ENCODE measurements at regions not wholly inside any gene's neighbourhood (a gene's known extent, or its start where the extent isn't known, plus 50 kb on each side); places are given as distances from the start of the nearest gene placed in this dataset.
"Not testable (repeated sequence)": the region's sequence is repeated elsewhere in the genome, so short reads cannot be mapped to it uniquely, and the experiment has no call there.

DNA sequence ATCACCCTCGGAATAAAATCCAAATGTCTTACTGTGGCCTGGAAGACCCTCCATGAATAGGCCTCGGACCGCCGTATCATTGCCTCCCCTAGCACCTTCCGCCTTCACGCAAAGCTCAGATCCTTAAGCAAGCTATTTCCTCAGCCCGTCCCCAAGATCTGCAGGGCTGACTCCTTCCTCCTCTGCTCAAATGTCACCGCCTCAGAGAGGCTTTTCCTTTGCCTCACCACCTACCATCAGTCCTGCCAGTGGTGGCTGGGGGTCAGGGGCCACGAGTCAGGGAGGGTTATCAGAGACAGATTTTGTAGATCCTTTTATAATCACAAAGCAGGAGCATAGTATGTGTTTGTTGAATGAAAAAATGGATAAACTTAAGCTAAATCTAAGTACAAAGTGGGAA is 74.4 kb upstream of the KIF2A start:
- Histone ChIP-seq H3K4me1 (no peaks in the 10 kb centered on the region), H3K27ac (no peak overlapping the region), H3K36me3 (no peaks in the 10 kb centered on the region), H3K27me3 (no peaks in the 10 kb centered on the region), H3K4me3 (no peak overlapping the region), H3K9me3 (no peaks in the 10 kb centered on the region)
- intact Hi-C loops (cut with DNase I) = no loop called here
- DNase-seq (ENCODE audit: extremely low spot score in 2 of 2) = no peak
- TF ChIP-seq POLR2A (IDR thresholded peaks at IDR 0.05) (no peak), POLR2AphosphoS5 (IDR thresholded peaks at IDR 0.05; ENCODE audit: insufficient read depth in 1 of 2, low read depth in 1 of 2) (no peak)
- TF ChIP-seq, protein P1, sequence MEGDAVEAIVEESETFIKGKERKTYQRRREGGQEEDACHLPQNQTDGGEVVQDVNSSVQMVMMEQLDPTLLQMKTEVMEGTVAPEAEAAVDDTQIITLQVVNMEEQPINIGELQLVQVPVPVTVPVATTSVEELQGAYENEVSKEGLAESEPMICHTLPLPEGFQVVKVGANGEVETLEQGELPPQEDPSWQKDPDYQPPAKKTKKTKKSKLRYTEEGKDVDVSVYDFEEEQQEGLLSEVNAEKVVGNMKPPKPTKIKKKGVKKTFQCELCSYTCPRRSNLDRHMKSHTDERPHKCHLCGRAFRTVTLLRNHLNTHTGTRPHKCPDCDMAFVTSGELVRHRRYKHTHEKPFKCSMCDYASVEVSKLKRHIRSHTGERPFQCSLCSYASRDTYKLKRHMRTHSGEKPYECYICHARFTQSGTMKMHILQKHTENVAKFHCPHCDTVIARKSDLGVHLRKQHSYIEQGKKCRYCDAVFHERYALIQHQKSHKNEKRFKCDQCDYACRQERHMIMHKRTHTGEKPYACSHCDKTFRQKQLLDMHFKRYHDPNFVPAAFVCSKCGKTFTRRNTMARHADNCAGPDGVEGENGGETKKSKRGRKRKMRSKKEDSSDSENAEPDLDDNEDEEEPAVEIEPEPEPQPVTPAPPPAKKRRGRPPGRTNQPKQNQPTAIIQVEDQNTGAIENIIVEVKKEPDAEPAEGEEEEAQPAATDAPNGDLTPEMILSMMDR (IDR thresholded peaks at IDR 0.05) = no peak

DNA sequence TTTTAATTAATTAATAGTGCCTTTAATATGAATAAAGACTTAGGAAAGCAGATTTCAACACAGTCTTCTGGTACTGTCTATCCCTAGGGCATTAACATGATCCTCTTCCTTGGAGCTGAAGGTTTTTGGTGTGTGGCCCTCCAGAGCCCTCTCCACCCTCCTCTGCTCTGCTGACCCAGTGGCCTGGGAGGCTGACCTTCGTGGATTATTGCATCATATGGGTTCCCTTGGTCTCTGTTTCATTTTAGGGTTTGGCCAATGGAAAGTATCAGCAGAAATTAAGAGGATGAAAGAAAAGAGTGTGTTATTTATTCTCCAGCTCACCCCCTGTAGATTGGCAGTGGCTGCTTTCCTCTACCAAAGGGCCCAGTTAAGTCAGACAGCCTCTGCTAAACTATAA is 73.8 kb upstream of the KIF2A start:
- intact Hi-C loops (cut with DNase I); H3K27me3 ChIP-seq; H3K27ac ChIP-seq; H3K9me3 ChIP-seq; H3K4me3 ChIP-seq; DNase-seq (ENCODE audit: extremely low spot score in 2 of 2); H3K4me1 ChIP-seq; H3K36me3 ChIP-seq: not testable (repeated sequence)

DNA sequence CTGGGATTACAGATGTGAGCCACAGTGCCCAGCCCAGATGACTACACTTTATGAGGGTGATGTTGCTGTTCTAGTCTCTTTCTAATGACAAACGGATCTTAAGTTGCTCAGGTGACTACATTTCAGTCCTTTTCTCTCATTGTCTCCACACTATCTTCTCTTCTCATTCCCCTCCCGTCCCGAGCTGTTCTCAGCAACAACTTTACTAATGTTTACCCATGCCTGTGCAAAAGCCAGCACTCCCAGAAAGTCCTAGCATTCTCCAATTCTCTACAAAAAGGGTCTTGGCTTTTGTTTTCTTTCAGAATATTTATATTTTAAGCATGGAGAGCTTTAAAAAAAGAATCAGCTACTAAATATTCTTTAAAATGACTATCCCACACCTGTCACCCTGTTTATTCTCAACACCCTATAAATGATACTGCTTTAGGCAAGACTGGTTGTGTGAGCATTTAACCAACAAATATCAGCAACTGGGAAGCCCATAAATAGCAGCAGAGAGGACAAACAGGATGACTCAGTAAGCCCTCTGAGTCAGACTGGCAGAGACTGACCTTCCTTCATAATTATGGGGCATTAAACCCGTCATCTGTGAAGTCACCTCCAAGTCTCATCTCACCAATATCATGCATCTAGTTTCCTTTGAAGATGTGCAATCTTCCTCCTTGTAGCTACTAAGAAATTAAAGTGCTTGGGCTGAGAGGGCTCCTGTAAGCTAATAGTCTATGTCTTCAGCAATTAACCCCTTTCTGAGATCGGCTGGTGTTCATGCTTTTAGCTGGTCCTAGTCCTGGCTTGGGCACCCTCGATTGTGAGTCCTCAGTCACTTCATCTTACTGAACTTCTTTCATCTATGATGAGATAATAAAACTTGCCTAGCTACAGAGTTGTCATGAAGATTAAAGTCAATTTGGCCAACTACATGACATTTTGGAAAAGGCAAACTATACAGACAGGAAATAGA is 72.6 kb upstream of the KIF2A start:
- H3K27me3 ChIP-seq; intact Hi-C loops (cut with DNase I); H3K27ac ChIP-seq; DNase-seq (ENCODE audit: extremely low spot score in 2 of 2); H3K4me3 ChIP-seq; H3K36me3 ChIP-seq; H3K9me3 ChIP-seq; H3K4me1 ChIP-seq: not testable (repeated sequence)

DNA sequence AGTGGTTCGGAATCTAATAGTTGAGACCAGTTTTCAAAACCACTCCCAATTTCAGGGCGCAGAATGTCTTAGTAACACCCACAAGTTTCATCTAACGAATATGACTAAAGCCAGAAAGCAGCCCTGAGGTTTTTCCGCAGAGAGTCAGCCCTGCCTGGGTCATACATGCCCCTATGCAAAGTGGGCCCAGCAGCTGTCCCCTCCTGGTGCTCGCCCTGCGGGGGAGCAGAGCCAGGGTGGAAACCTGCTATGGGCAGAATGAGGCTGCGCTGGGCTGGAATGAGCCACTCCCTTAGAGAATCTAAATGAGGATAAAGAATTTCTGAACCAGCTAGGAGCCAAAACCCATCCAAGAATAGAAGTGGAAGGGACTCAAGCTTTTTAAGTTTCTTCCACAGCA is 69.4 kb upstream of the KIF2A start:
- H3K27ac ChIP-seq; H3K9me3 ChIP-seq; intact Hi-C loops (cut with DNase I); H3K4me3 ChIP-seq; DNase-seq (ENCODE audit: extremely low spot score in 2 of 2); H3K36me3 ChIP-seq; H3K4me1 ChIP-seq; H3K27me3 ChIP-seq: not testable (repeated sequence)

DNA sequence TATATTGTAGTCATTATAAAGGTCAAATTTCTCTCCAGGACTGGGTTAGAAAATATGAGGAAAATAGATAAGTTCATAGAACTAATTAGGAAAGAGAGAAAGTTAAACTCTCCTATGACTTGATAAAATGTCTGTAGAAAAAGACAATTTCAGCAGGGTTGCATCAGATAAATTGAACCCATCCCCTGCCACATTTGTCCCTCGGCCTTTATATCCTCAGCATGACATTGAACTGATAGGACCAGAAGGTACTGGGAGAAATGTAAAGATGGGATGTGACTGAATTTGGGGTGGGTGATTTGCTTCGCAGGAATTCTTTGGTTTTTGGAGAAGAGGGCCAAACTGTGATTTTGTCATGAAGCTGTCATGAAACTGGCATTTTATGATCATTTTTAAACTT is 68.1 kb upstream of the KIF2A start:
- H3K36me3 ChIP-seq; H3K27me3 ChIP-seq; H3K4me1 ChIP-seq; H3K9me3 ChIP-seq; H3K27ac ChIP-seq; DNase-seq (ENCODE audit: extremely low spot score in 2 of 2); intact Hi-C loops (cut with DNase I); H3K4me3 ChIP-seq: not testable (repeated sequence)

DNA sequence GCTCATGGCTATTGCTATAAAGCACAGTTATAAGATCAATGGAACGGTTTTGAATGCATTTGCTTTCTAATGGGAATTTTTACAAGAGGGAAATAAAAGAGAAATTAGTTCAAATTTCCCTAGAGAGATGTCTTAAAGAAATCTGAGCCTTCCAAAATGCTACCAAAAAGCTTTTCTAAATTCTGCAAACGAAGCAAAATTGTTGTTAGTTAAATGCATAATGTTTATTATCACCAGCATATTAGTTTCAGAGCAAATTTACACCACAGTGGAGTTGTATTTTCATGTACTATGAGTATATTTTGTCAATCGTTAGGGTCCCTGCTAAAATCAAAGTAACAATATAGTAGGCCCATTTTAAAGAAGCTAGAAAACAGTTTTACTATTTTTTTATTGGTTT is 67.4 kb upstream of the KIF2A start:
- H3K9me3 ChIP-seq; H3K36me3 ChIP-seq; H3K27ac ChIP-seq; H3K4me1 ChIP-seq; H3K4me3 ChIP-seq; DNase-seq (ENCODE audit: extremely low spot score in 2 of 2); intact Hi-C loops (cut with DNase I); H3K27me3 ChIP-seq: not testable (repeated sequence)

DNA sequence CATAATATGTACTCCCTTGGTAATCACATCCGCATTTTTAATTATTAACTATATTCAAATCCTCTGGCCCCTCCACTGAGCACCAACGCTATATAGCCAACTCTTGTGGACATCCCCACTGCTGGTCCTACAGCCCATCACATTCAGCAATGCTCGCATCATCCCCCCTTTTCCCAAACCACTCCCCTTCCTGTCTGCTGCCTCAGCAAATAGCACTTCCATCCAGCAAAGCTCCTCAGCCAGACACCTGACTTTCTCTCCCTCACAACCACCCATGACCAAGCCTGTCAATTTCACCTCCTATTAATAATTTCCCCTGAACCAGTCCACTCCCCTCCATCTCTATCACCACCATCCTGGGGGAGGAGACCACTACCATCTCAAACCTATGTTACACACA is 65.5 kb upstream of the KIF2A start:
- H3K36me3 ChIP-seq; H3K27me3 ChIP-seq; H3K4me1 ChIP-seq; H3K27ac ChIP-seq; H3K4me3 ChIP-seq; DNase-seq (ENCODE audit: extremely low spot score in 2 of 2); H3K9me3 ChIP-seq; intact Hi-C loops (cut with DNase I): not testable (repeated sequence)

DNA sequence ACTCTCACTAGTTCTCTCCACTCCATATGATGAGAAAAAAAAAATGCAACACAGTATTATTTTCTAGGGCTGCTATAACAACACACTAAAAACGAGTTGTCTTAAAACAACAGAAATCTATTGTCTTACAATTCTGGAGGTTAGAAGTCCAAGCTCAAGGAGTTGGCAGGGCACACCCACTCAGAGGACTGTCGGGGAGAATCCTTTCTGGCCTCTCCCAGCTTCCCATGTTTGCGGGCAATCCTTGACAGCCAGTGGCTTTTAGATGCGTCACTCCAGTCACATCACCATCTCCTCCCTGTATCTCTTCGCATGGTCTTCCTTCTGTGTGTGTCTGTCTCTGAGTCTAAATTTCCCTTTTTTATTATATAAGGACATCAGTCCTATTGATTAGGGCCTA is 64.0 kb upstream of the KIF2A start:
- H3K27me3 ChIP-seq; DNase-seq (ENCODE audit: extremely low spot score in 2 of 2); H3K4me1 ChIP-seq; intact Hi-C loops (cut with DNase I); H3K4me3 ChIP-seq; H3K27ac ChIP-seq; H3K36me3 ChIP-seq; H3K9me3 ChIP-seq: not testable (repeated sequence)

DNA sequence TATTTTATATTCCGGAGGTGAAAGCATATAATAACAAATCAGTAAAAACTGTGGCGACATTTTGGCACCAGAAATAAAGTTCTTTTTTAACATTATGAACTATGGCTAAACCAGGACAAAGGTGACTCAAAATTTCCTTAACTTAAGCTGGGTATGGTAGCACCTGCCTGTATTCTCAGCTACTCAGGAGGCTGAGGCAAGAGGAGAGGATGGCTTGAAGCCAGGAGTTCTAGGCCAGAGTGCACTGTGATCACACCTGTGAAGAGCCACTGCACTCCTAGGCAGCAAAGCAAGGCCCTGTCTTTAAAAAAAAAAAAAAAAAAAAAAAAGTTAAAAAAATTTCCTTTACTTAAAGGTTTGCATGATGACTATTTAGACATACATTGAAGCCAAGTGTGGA is 63.0 kb upstream of the KIF2A start:
- H3K27me3 ChIP-seq; H3K4me1 ChIP-seq; H3K27ac ChIP-seq; intact Hi-C loops (cut with DNase I); DNase-seq (ENCODE audit: extremely low spot score in 2 of 2); H3K4me3 ChIP-seq; H3K9me3 ChIP-seq; H3K36me3 ChIP-seq: not testable (repeated sequence)

DNA sequence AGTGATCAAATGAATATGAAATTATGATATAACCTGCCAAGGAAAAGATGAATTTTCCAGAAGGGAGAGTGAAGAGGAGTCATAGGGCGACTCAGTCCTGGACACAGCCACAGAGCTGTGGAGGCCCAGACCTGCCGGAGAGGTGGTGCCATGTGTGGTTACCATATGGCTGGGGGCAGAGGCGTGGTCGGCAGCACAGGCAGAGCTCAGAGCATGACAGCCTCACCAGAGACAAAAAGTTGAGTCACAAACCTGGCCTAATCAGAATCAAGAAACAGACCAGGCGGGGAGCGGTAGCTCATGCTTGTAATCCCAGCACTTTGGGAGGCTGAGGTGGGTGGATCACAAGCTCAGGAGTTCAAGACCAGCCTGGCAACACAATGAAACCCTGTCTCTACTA is 57.8 kb upstream of the KIF2A start:
- DNase-seq (ENCODE audit: extremely low spot score in 2 of 2); intact Hi-C loops (cut with DNase I); H3K4me3 ChIP-seq; H3K27ac ChIP-seq; H3K27me3 ChIP-seq; H3K36me3 ChIP-seq; H3K4me1 ChIP-seq; H3K9me3 ChIP-seq: not testable (repeated sequence)

DNA sequence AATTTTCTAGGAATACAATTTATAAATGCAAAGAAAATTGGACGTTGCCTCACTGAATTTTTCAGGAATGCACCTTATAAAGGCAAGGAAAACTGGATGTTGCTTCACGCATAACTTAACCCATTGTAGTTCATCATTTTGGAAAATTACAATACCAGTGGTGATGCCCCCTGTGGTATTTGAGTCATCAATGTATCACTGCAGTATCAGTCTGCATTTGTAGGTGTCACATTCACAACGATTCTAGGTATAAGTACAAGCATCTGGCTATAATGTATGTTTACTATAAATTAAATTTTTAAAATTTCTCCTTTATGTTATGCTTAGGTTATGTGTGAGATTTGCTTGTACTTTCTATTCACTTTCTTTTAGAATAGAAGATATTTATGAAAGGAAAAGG is 55.9 kb upstream of the KIF2A start:
- H3K27me3 ChIP-seq; H3K36me3 ChIP-seq; H3K4me3 ChIP-seq; H3K9me3 ChIP-seq; intact Hi-C loops (cut with DNase I); DNase-seq (ENCODE audit: extremely low spot score in 2 of 2); H3K27ac ChIP-seq; H3K4me1 ChIP-seq: not testable (repeated sequence)

DNA sequence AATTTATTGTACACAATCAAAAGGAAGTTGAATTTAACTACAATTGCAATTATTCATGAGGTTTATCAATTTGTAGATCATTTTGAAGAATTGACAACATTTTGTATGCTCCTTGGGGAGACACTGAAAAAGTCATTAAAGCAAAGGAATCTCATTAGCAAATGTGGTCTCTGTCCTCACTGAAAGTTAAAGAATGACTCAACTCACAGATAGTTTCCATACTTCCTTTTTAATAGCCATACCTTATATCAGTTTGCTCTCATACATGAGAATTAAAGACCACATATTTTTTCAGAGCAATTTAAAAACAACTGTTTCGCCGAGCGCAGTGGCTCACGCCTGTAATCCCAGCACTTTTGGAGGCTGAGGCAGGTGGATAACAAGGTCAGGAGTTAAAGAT is 55.1 kb upstream of the KIF2A start:
- H3K27me3 ChIP-seq; DNase-seq (ENCODE audit: extremely low spot score in 2 of 2); intact Hi-C loops (cut with DNase I); H3K9me3 ChIP-seq; H3K4me3 ChIP-seq; H3K36me3 ChIP-seq; H3K4me1 ChIP-seq; H3K27ac ChIP-seq: not testable (repeated sequence)

DNA sequence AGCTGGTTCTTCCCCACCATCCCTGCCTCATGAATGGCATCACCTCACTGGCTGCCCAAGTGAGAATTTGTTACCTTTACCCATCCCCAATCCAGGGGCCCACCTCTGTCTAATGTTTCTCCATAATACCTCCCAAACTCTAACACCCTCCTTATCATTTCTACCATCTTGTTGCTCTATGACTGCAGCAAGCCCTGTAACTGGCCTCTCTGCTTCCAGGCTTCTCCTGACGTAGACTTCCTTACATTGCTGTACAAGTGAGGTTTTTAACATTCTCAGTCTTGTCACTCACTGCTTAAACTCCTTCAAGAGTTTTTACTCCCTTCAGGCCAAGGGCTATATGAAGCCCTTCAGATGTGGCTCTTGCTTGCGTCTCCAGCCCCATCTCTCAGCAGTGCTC is 53.5 kb upstream of the KIF2A start:
- H3K9me3 ChIP-seq; H3K4me3 ChIP-seq; H3K27me3 ChIP-seq; H3K4me1 ChIP-seq; intact Hi-C loops (cut with DNase I); H3K36me3 ChIP-seq; H3K27ac ChIP-seq; DNase-seq (ENCODE audit: extremely low spot score in 2 of 2): not testable (repeated sequence)

Measured in vagina (tissue), 2 donors.